ENCODE measurements at regions not wholly inside any gene's neighbourhood (a gene's known extent, or its start where the extent isn't known, plus 50 kb on each side); places are given as distances from the start of the nearest gene placed in this dataset.

- TF ChIP-seq, protein P1, sequence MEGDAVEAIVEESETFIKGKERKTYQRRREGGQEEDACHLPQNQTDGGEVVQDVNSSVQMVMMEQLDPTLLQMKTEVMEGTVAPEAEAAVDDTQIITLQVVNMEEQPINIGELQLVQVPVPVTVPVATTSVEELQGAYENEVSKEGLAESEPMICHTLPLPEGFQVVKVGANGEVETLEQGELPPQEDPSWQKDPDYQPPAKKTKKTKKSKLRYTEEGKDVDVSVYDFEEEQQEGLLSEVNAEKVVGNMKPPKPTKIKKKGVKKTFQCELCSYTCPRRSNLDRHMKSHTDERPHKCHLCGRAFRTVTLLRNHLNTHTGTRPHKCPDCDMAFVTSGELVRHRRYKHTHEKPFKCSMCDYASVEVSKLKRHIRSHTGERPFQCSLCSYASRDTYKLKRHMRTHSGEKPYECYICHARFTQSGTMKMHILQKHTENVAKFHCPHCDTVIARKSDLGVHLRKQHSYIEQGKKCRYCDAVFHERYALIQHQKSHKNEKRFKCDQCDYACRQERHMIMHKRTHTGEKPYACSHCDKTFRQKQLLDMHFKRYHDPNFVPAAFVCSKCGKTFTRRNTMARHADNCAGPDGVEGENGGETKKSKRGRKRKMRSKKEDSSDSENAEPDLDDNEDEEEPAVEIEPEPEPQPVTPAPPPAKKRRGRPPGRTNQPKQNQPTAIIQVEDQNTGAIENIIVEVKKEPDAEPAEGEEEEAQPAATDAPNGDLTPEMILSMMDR (IDR thresholded peaks at IDR 0.05) = no peak
- TF ChIP-seq POLR2A (IDR thresholded peaks at IDR 0.05) = no peak
Observed at GRCh38 chr5:111626473-111627148, 114.3 kb upstream of the STARD4 start.
